HG02870 (cell line): ENCODE measurements at regions not wholly inside any gene's neighbourhood (a gene's known extent, or its start where the extent isn't known, plus 50 kb on each side); places are given as distances from the start of the nearest gene placed in this dataset.
A peak's percentile ranks its signal among the peaks of the same experiment; 100 is the strongest.
"Not testable (repeated sequence)": the region's sequence is repeated elsewhere in the genome, so short reads cannot be mapped to it uniquely, and the experiment has no call there.

Experiments used
- ATAC-seq: cut with Tn5 transposase; IDR thresholded peaks from one replicate; pipeline ENCODE4 v1.9.1; 2021; ENCODE audit warnings: mild to moderate bottlenecking, moderate library complexity; ENCODE audit not compliant: unreplicated experiment

- no peak for ATAC-seq
Observed at GRCh38 chr2:126952216-126952615, 53.5 kb downstream of the TEX51 start.

DNA sequence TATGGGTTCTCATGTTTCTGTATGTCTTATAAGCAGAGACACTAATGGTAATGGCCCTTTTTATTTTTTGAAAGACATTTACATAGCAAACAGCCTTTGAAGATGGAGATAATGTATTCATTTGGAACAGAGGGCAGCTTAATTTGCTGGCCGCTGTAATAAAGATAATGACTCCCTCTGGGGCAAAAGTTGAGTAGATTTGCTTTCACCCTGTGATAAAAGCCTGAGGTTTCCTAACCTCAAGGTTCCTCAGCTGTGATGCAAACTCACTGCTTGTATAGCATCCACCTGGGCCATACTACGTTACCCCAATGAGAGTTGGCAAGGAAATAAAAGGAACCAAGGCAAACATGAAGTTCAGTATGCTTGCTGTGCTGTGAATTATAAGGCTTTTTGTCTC lies 54.8 kb downstream of the TEX51 start:
- ATAC-seq: no peak

GRCh38 chr2:126954831-126955230 lies 56.1 kb downstream of the TEX51 start:
- no peak for ATAC-seq

DNA sequence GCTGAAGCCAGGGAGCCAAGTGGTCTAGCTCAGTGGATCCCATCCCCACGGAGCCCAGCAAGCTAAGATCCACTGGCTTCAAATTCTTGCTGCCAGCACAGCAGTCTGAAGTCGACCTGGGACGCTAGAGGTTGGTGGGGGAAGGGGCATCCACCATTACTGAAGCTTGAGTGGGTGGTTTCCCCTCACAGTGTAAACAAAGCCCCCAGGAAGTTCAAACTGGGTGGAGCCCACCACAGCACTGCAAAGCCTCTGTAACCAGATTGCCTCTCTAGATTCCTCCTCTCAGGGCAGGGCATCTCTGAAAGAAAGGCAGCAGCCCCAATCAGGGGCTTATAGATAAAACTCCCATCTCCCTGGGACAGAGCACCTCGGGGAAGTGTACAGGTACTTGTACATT lies 58.1 kb downstream of the TEX51 start:
- ATAC-seq: not testable (repeated sequence)

GRCh38 chr2:126963390-126963789 lies 64.7 kb downstream of the TEX51 start:
- no peak for ATAC-seq

- no peak for ATAC-seq
Observed at GRCh38 chr2:126966601-126967000, 67.9 kb downstream of the TEX51 start.

- ATAC-seq: no peak
Observed at GRCh38 chr2:126970583-126970982, 71.9 kb downstream of the TEX51 start.

GRCh38 chr2:126971162-126971480 lies 72.4 kb downstream of the TEX51 start:
- ATAC-seq: no peak

GRCh38 chr2:126971481-126972278 lies 73.0 kb downstream of the TEX51 start:
- ATAC-seq: peak; percentile 94

DNA sequence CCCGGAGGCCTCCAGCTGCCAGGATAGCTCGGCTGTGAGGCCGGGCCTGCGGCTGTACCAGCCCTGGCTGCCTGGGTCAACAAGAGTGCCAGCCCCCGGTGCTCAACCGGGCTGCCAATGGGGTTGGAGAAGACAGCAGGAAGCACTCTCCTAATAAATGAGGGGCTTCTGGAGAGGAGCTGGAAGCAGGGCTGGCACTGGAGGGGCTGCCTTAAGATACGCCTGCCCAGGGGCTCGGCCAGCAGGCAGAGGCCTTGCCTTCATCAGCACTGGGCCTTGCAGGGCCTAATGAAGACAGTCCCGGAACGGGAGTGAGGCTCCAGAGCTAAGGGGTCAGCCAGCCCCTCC lies 73.6 kb downstream of the TEX51 start:
- ATAC-seq: no peak

DNA sequence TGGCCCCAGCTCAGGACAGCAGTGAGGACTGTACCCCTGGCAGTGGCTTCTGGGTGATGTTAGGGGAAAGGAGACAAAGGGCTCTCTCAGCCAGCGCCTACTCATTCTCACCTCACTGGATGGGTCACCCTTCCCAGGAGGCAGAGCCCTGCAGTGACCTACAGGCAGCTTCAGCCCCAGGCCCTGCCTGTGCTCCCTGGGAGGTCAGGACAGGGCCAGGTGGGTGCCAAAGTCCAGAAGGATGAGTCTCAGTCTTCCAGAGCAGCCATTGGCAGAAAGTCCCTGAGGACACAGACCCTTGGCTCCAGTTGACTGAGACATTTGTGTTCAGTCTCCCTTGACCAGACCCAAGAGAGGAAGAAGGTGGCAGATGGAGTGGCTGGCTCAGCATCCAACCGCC lies 75.1 kb downstream of the TEX51 start:
- ATAC-seq: no peak

DNA sequence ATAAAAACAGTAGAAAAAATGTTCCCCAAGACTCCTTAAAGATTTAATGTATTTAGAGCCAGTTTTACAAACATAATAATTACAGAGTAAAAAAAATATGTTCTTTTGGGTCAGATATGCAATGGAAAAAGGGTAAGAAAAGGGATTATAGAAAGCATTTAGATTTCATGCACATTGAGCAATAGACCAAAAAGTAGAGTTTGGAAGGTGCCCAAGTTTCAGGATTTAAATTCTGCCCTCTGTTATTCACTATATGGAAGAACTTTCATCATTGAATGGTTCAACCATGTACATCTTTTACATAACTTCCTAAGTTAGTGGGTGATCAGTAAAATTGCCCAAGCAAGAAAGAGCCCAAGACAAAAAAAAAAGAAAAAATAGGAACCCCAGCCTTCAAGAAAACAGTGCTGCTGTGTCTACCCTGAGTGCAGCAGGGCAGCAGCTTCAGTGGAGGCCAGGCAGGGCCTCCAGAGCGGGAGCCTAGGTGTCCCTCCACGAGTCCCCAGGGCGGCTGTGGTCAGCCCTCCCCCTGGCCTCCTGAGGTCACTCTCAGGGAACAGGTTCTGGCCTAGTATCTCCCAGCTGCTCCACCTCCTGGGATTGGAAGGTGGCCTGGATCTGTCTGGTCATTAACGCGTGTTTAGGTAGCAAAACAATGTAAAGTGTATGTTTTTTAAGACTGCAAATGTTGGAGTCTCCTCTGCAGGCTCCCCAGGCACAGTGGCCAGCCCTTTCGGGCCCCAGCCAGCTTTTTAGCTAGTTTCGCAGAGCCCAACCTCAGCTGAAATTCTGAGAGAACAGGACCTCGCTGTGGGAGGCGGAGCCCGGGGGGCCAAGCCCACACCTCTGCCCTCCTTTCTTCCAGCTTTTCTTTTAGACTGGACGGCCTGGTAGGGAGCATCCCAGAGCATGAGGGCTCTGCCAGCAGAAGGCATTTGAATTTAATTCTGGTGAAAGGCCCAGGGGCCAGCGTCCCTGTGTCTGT lies 77.3 kb downstream of the TEX51 start:
- ATAC-seq: no peak

GRCh38 chr2:126976721-126977328 lies 78.1 kb downstream of the TEX51 start:
- no peak for ATAC-seq

- peak; percentile 69 for ATAC-seq
Observed at GRCh38 chr2:126978333-126978732, 79.6 kb downstream of the TEX51 start.

DNA sequence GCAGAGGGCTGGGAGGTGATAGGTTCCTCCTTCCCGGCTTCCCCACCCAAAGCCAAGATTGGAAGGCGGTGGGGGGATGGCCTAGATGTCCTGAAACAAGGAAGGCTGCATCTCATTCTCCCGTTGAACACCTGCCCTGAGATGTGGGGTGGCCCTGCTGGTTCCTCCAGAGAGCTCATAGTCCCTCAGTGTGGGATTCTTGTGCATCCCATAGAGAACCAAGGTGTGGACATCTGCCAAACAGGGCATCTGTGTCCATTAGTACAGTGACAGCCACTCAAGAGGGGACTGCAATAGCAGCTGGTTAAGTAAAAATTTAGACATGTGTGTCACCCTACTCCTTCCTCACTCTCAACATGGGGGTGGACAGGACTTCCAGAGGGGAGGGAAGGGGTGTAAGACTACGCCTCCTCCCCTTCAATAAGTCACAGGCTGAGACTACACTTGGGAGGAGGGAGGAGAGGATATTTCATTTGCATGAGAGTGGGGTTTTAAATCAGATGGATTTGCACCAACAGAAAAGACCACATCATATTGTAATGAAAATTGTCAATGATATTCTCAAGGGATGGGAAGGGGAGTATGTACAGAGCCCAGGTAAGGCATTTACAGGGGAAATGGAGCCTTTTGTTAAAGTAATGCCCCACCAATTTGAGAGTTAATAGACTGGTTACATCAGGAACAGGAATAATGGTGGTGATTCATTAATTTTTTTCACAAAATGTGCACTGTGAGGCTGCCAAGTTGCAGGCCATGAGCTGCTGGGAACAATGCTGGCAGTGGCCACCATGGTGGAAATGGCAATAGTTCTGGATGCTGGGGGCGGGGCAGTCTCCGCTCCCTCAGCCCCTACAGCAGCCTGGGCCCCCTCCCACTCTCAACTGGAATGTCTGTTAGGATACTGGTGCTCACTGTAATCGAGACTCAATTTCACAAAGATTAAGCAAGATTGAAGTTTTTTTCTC lies 80.6 kb downstream of the TEX51 start:
- ATAC-seq: no peak

GRCh38 chr2:126981476-126981875 lies 82.8 kb downstream of the TEX51 start:
- ATAC-seq: no peak

DNA sequence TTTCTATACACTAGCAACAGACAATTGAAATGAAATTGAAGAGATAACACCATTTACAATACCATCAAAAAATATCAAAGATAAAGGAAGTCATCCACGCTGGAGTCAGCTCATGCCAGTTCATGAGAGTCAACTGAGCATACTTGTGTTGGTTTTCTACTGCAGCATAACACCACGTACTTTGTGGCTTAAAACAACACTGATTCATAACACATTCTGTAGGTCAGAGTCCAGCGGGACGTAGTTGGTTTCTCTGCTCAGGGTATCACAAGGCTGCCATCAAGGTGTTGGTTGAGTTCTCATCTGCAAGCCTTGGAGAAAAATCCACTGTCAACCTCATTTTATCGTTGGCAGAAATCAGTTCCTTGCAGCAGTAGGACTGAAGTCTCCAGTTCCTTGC lies 84.2 kb downstream of the TEX51 start:
- no peak for ATAC-seq

DNA sequence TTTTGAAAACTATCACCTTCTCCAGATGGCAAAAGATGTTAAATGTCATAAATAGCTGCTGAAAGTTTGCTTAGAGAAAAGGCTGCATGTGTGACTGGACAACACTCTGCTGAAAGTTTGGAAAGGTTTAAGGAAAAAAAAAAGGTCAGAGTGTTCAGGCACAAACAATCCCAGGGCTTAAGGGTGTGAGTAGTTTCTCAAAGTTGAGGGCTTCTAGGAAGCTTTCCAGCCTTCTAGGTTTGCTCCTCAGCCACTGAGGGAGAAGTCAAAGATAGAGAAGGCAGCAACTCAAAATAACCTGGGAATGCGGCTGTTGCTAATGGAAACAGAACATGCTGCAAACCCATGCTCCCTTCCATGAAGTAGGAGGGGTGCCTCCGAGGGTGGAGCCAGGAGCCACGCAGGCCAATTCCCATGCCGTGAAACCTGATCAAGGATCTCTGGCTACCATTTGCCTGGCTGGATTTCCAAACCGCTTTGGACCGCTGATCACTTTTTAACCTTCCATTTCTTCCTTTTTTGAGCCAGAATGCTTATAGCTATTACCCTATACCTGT lies 88.0 kb downstream of the TEX51 start:
- no peak for ATAC-seq

- ATAC-seq: no peak
Observed at GRCh38 chr2:126988482-126988881, 89.8 kb downstream of the TEX51 start.

DNA sequence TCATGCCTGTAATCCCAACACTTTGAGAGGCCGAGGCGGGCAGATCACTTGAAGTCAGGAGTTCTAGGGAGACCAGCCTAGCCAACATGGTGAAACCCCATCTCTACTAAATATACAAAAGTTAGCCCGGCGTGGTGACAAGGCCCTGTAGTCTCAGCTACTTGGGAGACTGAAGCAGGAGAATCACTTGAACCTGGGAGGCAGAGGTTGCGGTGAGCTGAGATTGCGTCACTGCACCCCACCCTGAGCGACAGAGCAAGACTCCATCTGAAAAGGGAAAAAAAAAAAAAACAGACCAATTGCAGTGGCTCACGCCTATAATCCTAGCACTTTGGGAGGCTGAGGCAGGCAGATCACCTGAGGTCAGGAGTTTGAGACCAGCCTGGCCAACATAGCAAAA lies 90.4 kb downstream of the TEX51 start:
- not testable (repeated sequence) for ATAC-seq
